ENCODE measurements at regions not wholly inside any gene's neighbourhood (a gene's known extent, or its start where the extent isn't known, plus 50 kb on each side); places are given as distances from the start of the nearest gene placed in this dataset.
A peak's percentile ranks its signal among the peaks of the same experiment; 100 is the strongest.
"Not testable (repeated sequence)": the region's sequence is repeated elsewhere in the genome, so short reads cannot be mapped to it uniquely, and the experiment has no call there.

- no peak for DNase-seq
Observed at GRCh38 chr2:55811048-55811447, 112.5 kb downstream of the EFEMP1 start.

GRCh38 chr2:55810622-55811020 is 113.0 kb downstream of the EFEMP1 start:
- no peak for DNase-seq

- DNase-seq = no peak
Observed at GRCh38 chr2:55809875-55810621, 113.5 kb downstream of the EFEMP1 start.

- no peak for DNase-seq
Observed at GRCh38 chr2:55807900-55808299, 114.3 kb upstream of the PNPT1 start.

GRCh38 chr2:55805686-55806085 is 112.0 kb upstream of the PNPT1 start:
- DNase-seq = no peak

- DNase-seq = no peak
Observed at GRCh38 chr2:55804535-55804934, 110.9 kb upstream of the PNPT1 start.

GRCh38 chr2:55802067-55802466 is 108.4 kb upstream of the PNPT1 start:
- no peak for DNase-seq

GRCh38 chr2:55801436-55801835 is 107.8 kb upstream of the PNPT1 start:
- no peak for DNase-seq

- not testable (repeated sequence) for DNase-seq
Observed at GRCh38 chr2:55799624-55800023, 106.0 kb upstream of the PNPT1 start.

GRCh38 chr2:55796121-55796520 is 102.5 kb upstream of the PNPT1 start:
- DNase-seq = no peak

- DNase-seq = not testable (repeated sequence)
Observed at GRCh38 chr2:55793602-55794001, 100.0 kb upstream of the PNPT1 start.

GRCh38 chr2:55786280-55786679 is 92.6 kb upstream of the PNPT1 start:
- DNase-seq = no peak

GRCh38 chr2:55783751-55784150 is 90.1 kb upstream of the PNPT1 start:
- not testable (repeated sequence) for DNase-seq

GRCh38 chr2:55782528-55783173 is 89.0 kb upstream of the PNPT1 start:
- no peak for DNase-seq

- DNase-seq = no peak
Observed at GRCh38 chr2:55781542-55781941, 87.9 kb upstream of the PNPT1 start.

GRCh38 chr2:55780697-55781096 is 87.1 kb upstream of the PNPT1 start:
- no peak for DNase-seq

- DNase-seq = peak; percentile 88
Observed at GRCh38 chr2:55779459-55780421, 86.1 kb upstream of the PNPT1 start.

GRCh38 chr2:55776966-55777365 is 83.3 kb upstream of the PNPT1 start:
- no peak for DNase-seq

GRCh38 chr2:55776479-55776878 is 82.8 kb upstream of the PNPT1 start:
- no peak for DNase-seq

GRCh38 chr2:55775828-55776227 is 82.2 kb upstream of the PNPT1 start:
- no peak for DNase-seq

- not testable (repeated sequence) for DNase-seq
Observed at GRCh38 chr2:55773651-55774050, 80.0 kb upstream of the PNPT1 start.

- DNase-seq = no peak
Observed at GRCh38 chr2:55772109-55772980, 78.7 kb upstream of the PNPT1 start.

All from fibroblast of upper back skin (primary cell).